OCI-LY7 (cell line): ENCODE measurements at regions not wholly inside any gene's neighbourhood (a gene's known extent, or its start where the extent isn't known, plus 50 kb on each side); places are given as distances from the start of the nearest gene placed in this dataset.

Experiments used
- BruUV-seq: library from RNA; stranded (reverse); fragments of 400-500 nt; replicated peaks from 2 replicates; lab custom pipeline; 2021; lab: Mats Ljungman, UMichigan
- CTCF ChIA-PET: fragments of 300-600 bp; sonication (Branson Sonifier 250); formaldehyde crosslinking; loops from one replicate; lab custom pipeline; 2022; ENCODE audit warnings: antibody characterized with exemption; ENCODE audit not compliant: unreplicated experiment; lab: Charles Lee
- POLR2A ChIA-PET: fragments of 300-600 bp; sonication (Branson Sonifier 250); formaldehyde crosslinking; loops from one replicate; lab custom pipeline; 2022; ENCODE audit warnings: antibody characterized with exemption; lab: Charles Lee
- DNase-seq: peaks from one replicate; pipeline ENCODE4 v3.0.0-alpha.2; 2015; ENCODE audit warnings: low spot score
- H2AFZ ChIP-seq: fragments of 200-600 bp; sonication (generic), shearing (Covaris generic); 2 replicates; pipeline ENCODE4 v1.6.1; 2014; ENCODE audit warnings: mild to moderate bottlenecking, antibody characterized with exemption, low read length, moderate library complexity
- H3K27ac ChIP-seq: fragments of 200-600 bp; sonication (generic); 2 replicates; pipeline ENCODE4 v1.5.1; 2014; ENCODE audit warnings: mixed run types, low read depth, mild to moderate bottlenecking, moderate library complexity, low read length, inconsistent platforms; ENCODE audit not compliant: poor library complexity, severe bottlenecking
- H3K36me3 ChIP-seq: fragments of 200-600 bp; sonication (generic); 2 replicates; pipeline ENCODE4 v1.6.1; 2014; ENCODE audit warnings: mild to moderate bottlenecking, antibody characterized with exemption, low read length, moderate library complexity, mixed read lengths; ENCODE audit not compliant: insufficient read depth
- H3K4me1 ChIP-seq: fragments of 200-600 bp; sonication (generic); 2 replicates; pipeline ENCODE4 v1.5.1; 2014; ENCODE audit warnings: mild to moderate bottlenecking, low read length; ENCODE audit not compliant: insufficient read depth, poor library complexity, severe bottlenecking
- H3K4me2 ChIP-seq: fragments of 200-600 bp; sonication (generic); 2 replicates; pipeline ENCODE4 v1.6.1; 2014; ENCODE audit warnings: mild to moderate bottlenecking, low read length
- H3K4me3 ChIP-seq: fragments of 200-600 bp; sonication (generic); 2 replicates; pipeline ENCODE4 v1.5.1; 2014; ENCODE audit warnings: mild to moderate bottlenecking, low read depth, low read length; ENCODE audit not compliant: poor library complexity, severe bottlenecking
- H3K79me2 ChIP-seq: fragments of 200-600 bp; sonication (generic); 2 replicates; pipeline ENCODE4 v1.6.1; 2016; ENCODE audit warnings: low read depth, mild to moderate bottlenecking, low read length, moderate library complexity, mixed read lengths; ENCODE audit not compliant: insufficient read depth
- H3K9me2 ChIP-seq: fragments of 200-600 bp; sonication (generic); 2 replicates; pipeline ENCODE4 v1.6.1; 2016; ENCODE audit warnings: mild to moderate bottlenecking, low read length, mixed read lengths; ENCODE audit not compliant: insufficient read depth
- H3K9me3 ChIP-seq: fragments of 200-600 bp; sonication (generic); 2 replicates; pipeline ENCODE4 v1.6.1; 2014; ENCODE audit warnings: mild to moderate bottlenecking, mixed run types, low read length, mixed read lengths
- H4K20me1 ChIP-seq: fragments of 200-600 bp; sonication (generic); 2 replicates; pipeline ENCODE4 v1.6.1; 2014; ENCODE audit warnings: mild to moderate bottlenecking, antibody characterized with exemption, low read length, moderate library complexity, mixed read lengths; ENCODE audit not compliant: insufficient read depth
- EZH2phosphoT487 ChIP-seq: fragments of 200-600 bp; sonication (generic); IDR thresholded peaks from 2 replicates; pipeline ENCODE4 v1.6.1; 2018; ENCODE audit warnings: low read depth, borderline replicate concordance, mild to moderate bottlenecking, mixed run types, antibody characterized with exemption, low read length, moderate library complexity, mixed read lengths
- intact Hi-C: fragments of 100-400 bp; cut with micrococcal nuclease; formaldehyde crosslinking; loops from one replicate; pipeline ENCODE4 v1.10.0; 2022; ENCODE audit not compliant: unreplicated experiment
- TF ChIP-seq, protein P1 (sequence below): fragments of 200-600 bp; sonication (generic); conservative IDR thresholded peaks from 2 replicates; pipeline ENCODE4 v1.5.1; 2014; ENCODE audit warnings: mild to moderate bottlenecking, antibody characterized with exemption, low read length, moderate library complexity, mixed read lengths

DNA sequence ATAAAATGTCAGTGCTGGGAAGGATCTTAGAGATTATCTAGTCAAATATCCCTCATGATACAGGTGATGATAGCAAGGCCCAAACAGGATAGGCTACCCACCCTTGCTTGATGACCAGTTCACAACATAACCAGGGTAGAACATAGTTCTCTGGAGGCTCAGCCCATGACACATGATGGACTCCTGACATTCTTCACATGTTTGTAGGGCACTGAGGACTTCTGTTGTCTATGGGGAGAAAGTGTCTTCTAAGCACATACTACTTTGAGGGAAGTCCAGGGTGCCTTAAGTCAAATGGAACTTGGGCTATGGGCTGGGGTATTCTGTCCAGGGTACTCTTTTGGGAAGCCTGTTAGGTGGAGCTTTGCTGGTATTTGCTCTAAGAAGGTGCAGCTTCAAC is 148.9 kb downstream of the GLUL start:
- H3K4me2 ChIP-seq, result no peak overlapping the region
- no peak for DNase-seq
- no peaks in the 10 kb centered on the region for H4K20me1 ChIP-seq
- H3K9me2 ChIP-seq, result no peaks in the 10 kb centered on the region
- no peaks in the 10 kb centered on the region for H3K4me1 ChIP-seq
- intact Hi-C loops, result no loop called here
- H3K27ac ChIP-seq, result no peak overlapping the region
- H3K4me3 ChIP-seq, result no peak overlapping the region
- H2AFZ ChIP-seq, result no peak overlapping the region
- no peaks in the 10 kb centered on the region for H3K79me2 ChIP-seq
- TF ChIP-seq, protein P1, sequence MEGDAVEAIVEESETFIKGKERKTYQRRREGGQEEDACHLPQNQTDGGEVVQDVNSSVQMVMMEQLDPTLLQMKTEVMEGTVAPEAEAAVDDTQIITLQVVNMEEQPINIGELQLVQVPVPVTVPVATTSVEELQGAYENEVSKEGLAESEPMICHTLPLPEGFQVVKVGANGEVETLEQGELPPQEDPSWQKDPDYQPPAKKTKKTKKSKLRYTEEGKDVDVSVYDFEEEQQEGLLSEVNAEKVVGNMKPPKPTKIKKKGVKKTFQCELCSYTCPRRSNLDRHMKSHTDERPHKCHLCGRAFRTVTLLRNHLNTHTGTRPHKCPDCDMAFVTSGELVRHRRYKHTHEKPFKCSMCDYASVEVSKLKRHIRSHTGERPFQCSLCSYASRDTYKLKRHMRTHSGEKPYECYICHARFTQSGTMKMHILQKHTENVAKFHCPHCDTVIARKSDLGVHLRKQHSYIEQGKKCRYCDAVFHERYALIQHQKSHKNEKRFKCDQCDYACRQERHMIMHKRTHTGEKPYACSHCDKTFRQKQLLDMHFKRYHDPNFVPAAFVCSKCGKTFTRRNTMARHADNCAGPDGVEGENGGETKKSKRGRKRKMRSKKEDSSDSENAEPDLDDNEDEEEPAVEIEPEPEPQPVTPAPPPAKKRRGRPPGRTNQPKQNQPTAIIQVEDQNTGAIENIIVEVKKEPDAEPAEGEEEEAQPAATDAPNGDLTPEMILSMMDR, result no peak
- no peak for TF ChIP-seq EZH2phosphoT487
- ChIA-PET CTCF (no interaction called here), POLR2A (no interaction called here)
- no peaks in the 10 kb centered on the region for H3K36me3 ChIP-seq
- BruUV-seq, result no TSS peak
- no peaks in the 10 kb centered on the region for H3K9me3 ChIP-seq

DNA sequence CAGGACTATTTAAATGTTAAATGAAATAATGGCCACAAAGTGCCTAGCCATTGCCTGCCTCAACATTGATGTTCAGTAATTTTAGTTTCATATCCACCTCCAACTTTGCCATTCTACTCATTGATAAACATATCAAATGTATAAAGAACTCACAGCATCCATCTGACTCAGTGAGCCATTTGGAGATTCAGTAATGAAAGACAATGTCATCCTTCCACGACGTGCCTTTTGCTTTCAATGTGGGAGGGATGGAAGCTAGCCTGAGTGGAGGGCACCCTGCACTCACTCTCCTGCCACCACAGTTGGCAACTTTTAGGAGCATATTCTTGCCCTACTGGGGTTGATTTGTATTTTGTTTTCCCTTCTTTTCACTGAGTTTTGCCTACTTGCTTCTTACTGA is 151.5 kb downstream of the GLUL start:
- H3K4me3 ChIP-seq, result no peak overlapping the region
- DNase-seq, result no peak
- intact Hi-C loops, result no loop called here

DNA sequence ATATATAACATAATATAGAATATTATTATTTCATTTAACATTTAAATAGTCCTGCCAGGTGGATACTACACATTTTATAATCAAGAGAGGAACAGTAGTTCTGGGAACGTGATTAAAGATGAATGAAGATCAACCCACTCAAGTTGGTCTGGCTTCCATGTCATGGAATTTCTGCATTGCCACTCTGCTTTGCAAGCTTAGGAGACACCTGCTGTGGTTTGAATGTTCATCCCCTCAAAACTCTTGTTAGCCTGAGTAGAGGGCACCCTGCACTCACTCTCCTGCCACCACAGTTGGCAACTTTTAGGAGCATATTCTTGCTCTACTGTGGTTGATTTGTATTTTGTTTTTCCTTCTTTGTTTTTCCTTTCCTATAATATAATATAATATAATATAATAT is 153.2 kb downstream of the GLUL start:
- intact Hi-C loops, result no loop called here
- no peaks in the 10 kb centered on the region for H3K4me1 ChIP-seq
- CTCF ChIA-PET, result no interaction called here
- TF ChIP-seq, protein P1, result no peak
- no peak for TF ChIP-seq EZH2phosphoT487
- POLR2A ChIA-PET, result no interaction called here
- H4K20me1 ChIP-seq, result no peaks in the 10 kb centered on the region
- DNase-seq, result no peak
- no TSS peak for BruUV-seq
- no peaks in the 10 kb centered on the region for H3K36me3 ChIP-seq
- no peak overlapping the region for H2AFZ ChIP-seq
- no peak overlapping the region for H3K27ac ChIP-seq
- no peaks in the 10 kb centered on the region for H3K9me3 ChIP-seq
- H3K4me2 ChIP-seq, result no peak overlapping the region
- H3K9me2 ChIP-seq, result no peaks in the 10 kb centered on the region
- no peaks in the 10 kb centered on the region for H3K79me2 ChIP-seq
- no peak overlapping the region for H3K4me3 ChIP-seq

More for the DNA sequence above, 151.5 kb downstream of the GLUL start:
- TF ChIP-seq EZH2phosphoT487, result no peak
- TF ChIP-seq, protein P1, result no peak
- Histone ChIP-seq H2AFZ (no peak overlapping the region), H4K20me1 (no peaks in the 10 kb centered on the region), H3K27ac (no peak overlapping the region), H3K4me2 (no peak overlapping the region), H3K9me2 (no peaks in the 10 kb centered on the region), H3K79me2 (no peaks in the 10 kb centered on the region), H3K36me3 (no peaks in the 10 kb centered on the region), H3K9me3 (no peaks in the 10 kb centered on the region), H3K4me1 (no peaks in the 10 kb centered on the region)
- ChIA-PET CTCF (interaction anchor here (0.6 kb wide), 1 partner anchor 1033 kb away, joined by 3 read pairs; no protein-coding TSS in a partner anchor), POLR2A (no interaction called here)
- BruUV-seq, result no TSS peak
